GM12864 (cell line): ENCODE measurements at regions not wholly inside any gene's neighbourhood (a gene's known extent, or its start where the extent isn't known, plus 50 kb on each side); places are given as distances from the start of the nearest gene placed in this dataset.

Experiments
- DNase-seq: peaks from one replicate; pipeline ENCODE4 v3.0.0-alpha.2; 2011; ENCODE audit warnings: low read depth
- H3K4me3 ChIP-seq: 2 replicates; pipeline ENCODE4 v1.5.1; 2011; ENCODE audit warnings: mild to moderate bottlenecking, low read depth, low read length, control low read depth
- TF ChIP-seq, protein P1 (sequence below): IDR thresholded peaks from 2 replicates; pipeline ENCODE4 v1.5.1; 2011; ENCODE audit warnings: low read depth, mild to moderate bottlenecking, moderate library complexity, low read length, control low read depth, inconsistent platforms; ENCODE audit errors: missing control alignments

DNA sequence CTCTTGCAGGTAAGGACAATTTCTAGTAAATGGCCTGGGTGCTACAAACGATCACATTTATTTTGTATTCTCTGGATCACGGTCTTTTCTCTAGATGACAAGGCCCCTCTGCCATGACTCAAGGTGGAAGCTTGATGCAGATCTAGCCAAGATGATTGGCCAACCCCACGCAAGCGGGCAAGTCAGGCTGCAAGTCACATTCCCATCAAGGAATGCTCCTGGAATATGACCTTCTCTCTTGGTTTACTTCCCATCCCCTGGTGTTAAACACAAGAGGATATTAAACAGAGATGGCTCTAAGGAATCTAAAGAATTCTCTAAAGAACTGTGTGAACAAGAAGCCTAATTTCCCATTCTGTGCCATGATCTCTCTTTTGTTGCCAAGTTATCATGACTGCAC, 97.3 kb upstream of the SERPINE2 start:
- H3K4me3 ChIP-seq: no peak overlapping the region
- no peak for DNase-seq
- TF ChIP-seq, protein P1, sequence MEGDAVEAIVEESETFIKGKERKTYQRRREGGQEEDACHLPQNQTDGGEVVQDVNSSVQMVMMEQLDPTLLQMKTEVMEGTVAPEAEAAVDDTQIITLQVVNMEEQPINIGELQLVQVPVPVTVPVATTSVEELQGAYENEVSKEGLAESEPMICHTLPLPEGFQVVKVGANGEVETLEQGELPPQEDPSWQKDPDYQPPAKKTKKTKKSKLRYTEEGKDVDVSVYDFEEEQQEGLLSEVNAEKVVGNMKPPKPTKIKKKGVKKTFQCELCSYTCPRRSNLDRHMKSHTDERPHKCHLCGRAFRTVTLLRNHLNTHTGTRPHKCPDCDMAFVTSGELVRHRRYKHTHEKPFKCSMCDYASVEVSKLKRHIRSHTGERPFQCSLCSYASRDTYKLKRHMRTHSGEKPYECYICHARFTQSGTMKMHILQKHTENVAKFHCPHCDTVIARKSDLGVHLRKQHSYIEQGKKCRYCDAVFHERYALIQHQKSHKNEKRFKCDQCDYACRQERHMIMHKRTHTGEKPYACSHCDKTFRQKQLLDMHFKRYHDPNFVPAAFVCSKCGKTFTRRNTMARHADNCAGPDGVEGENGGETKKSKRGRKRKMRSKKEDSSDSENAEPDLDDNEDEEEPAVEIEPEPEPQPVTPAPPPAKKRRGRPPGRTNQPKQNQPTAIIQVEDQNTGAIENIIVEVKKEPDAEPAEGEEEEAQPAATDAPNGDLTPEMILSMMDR: no peak

DNA sequence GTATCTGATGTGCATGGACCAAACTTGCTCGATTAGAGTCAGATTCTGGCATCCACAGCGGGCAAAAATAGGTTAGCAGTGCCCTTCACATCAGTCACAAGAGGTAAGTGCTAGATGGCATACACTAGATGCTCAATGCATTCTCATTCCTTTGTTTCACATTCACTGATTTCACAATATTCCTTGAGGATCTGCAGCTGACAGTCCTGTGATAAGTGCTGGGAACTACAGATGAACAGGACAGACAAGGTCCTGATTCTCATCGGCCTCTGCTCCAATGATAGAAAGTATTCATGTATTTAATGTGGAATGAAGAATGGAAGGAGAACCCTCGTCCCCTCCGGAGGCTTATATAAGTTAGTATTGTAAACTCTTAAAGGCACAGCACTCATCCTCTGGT, 96.8 kb upstream of the SERPINE2 start:
- no peak for DNase-seq
- TF ChIP-seq, protein P1: no peak
- no peak overlapping the region for H3K4me3 ChIP-seq

DNA sequence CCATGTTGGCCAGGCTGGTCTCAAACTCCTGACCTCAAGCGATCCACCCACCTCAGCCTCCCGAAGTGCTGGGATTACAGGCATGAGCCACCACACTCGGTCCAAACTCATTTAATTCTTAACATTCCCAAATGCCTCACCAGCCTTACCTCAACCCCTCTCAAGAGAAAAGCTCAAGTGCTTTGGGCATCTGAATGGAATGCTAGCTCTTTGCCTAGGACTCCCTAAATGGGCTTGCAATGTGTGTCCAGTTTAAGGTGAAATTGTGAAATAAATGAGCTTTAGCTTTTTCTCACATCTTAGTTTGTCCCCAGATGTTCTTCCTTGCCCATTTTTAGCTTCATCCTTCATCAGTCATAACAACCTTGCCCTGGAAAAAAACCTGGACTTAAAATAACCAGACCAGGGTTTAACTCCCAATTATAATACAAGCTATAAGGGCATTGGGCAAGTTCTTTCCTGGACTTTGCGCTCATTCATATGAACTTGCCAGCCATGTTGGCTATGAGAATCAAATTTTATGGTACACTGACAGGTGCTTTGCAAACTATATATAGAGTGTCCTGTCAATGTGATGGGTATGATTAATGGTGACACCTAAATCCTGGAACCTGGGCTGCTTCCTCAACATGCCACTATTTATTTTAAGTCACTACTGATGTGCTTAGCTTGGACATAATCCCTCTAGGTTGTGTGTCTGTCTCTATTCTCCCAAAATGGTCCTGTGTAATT, 95.1 kb upstream of the SERPINE2 start:
- TF ChIP-seq, protein P1: no peak
- DNase-seq: no peak
- no peak overlapping the region for H3K4me3 ChIP-seq

DNA sequence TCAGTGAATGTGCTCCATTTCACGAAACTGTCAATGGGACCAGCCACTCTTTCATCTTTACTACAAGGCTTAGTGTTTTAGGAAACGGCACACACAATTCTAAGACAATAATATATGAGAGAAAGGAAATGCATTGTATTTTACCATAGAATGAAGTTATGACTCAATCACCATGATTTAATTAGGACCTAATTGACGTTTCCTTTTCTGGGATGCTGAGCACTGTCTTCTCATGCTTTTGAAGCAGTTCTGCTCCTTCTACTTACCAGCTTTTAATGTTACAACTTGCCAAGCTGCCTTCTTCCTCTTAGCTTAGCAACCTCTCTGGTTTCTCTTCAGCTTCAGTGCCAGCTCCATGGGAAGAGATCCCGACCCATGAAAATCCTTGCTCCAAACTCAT, 94.3 kb upstream of the SERPINE2 start:
- TF ChIP-seq, protein P1: no peak
- no peak for DNase-seq
- no peak overlapping the region for H3K4me3 ChIP-seq

DNA sequence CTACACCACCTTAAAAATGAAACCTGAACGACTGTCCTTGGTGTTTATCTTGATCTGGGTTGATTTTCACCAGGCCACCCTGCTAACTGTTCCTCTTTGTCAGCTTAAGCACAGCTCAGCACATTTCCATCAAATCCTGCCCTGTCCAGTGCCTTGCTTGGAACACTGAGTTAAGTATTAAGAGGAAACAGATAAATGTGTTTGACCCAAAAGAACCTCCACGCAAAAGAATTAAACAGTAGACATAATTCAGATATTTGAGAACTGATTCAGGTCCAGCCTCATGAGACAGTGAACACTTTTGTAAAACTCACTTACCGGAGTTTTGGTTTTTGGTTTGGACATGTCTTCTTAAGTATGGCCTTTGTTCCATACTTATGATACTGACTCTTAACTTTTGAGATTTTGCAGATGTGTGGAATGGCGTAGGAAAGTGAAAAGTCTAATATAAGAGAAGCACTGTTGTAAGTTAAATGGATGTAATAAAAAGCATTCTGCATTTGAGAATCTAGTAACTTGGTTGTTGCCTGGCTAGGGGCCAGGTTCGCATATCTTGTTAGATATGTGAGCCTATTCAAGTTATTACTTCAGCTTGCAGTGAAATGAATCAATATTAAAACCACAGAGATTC, 88.9 kb upstream of the SERPINE2 start:
- DNase-seq: no peak
- TF ChIP-seq, protein P1: no peak
- H3K4me3 ChIP-seq: no peak overlapping the region

DNA sequence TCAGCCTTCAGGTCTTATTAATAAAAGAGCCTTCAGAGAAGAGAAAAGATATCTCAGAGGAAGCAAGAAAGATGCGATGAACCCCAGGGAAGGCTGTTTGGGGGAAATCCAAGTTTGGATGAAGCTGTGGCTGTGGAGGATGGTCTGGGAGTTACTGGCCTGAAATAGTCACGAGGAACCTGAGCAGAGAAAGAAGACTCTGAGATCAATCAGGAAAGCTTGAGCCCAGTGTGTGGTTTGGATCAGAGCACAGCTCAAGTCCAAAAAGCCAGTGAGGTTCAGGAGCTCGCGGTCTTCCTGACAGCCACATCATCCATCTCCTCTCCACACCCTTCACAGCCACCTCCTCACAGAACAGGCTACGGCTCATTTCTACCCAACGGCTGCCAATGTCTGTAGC, 87.4 kb upstream of the SERPINE2 start:
- H3K4me3 ChIP-seq: no peak overlapping the region
- DNase-seq: no peak
- TF ChIP-seq, protein P1: no peak

DNA sequence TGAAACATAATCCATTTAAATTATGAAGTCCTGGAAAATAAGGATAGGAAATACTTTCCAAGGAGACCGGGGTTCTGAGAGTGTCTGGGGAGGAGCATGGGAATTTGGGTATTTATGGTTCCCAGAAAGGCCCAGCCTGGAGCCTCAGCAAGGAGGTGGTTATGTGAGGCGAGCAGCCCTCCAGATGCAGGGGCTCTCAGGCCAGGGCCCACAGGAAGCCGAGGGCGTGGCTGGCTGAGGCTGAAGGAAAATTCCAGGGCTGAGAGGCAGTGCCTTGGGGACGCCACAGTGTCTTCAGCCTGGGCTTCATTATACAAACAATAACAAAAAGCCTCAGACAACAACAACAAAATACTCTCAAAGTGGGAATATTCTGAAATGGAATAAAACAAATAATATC, 86.9 kb upstream of the SERPINE2 start:
- H3K4me3 ChIP-seq: no peak overlapping the region
- no peak for DNase-seq
- TF ChIP-seq, protein P1: no peak
